Peyer's patch (tissue), 4 donors: ENCODE measurements at regions not wholly inside any gene's neighbourhood (a gene's known extent, or its start where the extent isn't known, plus 50 kb on each side); places are given as distances from the start of the nearest gene placed in this dataset.

Source experiments
- POLR2A ChIP-seq, 2 donors: fragments of 450-650 bp; IDR thresholded peaks; one replicate each; pipeline ENCODE4 v1.5.1; 2017; ENCODE audit warnings: antibody characterized with exemption in 2 of 2, mild to moderate bottlenecking in 2 of 2, moderate library complexity in 2 of 2
- TF ChIP-seq, protein P1 (sequence below), 6 experiments: fragments of 450-650 bp in 4 of 6; fragments of 200-600 bp in 2 of 6; sonication (generic) in 1 of 6; IDR thresholded peaks; one replicate each; pipeline ENCODE4 v1.5.1; 2017 to 2019; ENCODE audit warnings: antibody characterized with exemption in 6 of 6, mild to moderate bottlenecking in 3 of 6, moderate library complexity in 1 of 6

DNA sequence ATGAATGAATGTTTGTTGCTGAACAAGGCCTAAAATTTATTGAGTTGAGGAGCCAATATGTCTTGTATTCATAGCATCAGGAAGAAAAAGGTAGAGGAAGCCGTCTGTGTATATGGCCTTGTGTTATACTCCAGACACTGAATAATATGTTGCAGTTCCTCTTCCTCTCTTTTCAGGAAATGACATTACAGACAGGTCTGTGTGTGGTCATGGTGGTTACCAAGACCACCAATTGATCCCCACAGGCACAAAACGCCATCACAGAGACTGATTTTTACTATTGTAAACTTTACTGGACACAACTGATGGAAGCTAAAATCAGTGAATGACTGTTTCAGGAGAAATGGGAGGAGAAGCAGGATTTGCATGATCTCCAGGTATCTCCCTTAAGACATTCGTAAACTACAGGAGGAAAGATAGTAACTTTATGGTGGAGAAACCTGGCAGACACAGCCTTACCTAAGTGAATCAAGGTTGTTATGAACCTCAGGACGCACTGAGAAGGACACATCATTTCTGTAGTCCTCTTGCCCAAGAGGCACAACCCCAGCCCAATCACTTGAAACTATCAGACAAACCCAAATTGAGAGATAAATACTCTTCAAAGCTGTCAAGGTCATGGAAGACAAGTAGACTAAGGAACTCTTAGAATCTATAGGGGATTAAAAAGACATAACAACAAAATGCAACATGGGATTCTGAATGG is 334.1 kb upstream of the RGS6 start:
- TF ChIP-seq, protein P1, sequence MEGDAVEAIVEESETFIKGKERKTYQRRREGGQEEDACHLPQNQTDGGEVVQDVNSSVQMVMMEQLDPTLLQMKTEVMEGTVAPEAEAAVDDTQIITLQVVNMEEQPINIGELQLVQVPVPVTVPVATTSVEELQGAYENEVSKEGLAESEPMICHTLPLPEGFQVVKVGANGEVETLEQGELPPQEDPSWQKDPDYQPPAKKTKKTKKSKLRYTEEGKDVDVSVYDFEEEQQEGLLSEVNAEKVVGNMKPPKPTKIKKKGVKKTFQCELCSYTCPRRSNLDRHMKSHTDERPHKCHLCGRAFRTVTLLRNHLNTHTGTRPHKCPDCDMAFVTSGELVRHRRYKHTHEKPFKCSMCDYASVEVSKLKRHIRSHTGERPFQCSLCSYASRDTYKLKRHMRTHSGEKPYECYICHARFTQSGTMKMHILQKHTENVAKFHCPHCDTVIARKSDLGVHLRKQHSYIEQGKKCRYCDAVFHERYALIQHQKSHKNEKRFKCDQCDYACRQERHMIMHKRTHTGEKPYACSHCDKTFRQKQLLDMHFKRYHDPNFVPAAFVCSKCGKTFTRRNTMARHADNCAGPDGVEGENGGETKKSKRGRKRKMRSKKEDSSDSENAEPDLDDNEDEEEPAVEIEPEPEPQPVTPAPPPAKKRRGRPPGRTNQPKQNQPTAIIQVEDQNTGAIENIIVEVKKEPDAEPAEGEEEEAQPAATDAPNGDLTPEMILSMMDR (IDR thresholded peaks at IDR 0.05): no peak
- TF ChIP-seq POLR2A (IDR thresholded peaks at IDR 0.05): no peak
